ENCODE measurements at regions not wholly inside any gene's neighbourhood (a gene's known extent, or its start where the extent isn't known, plus 50 kb on each side); places are given as distances from the start of the nearest gene placed in this dataset.

DNA sequence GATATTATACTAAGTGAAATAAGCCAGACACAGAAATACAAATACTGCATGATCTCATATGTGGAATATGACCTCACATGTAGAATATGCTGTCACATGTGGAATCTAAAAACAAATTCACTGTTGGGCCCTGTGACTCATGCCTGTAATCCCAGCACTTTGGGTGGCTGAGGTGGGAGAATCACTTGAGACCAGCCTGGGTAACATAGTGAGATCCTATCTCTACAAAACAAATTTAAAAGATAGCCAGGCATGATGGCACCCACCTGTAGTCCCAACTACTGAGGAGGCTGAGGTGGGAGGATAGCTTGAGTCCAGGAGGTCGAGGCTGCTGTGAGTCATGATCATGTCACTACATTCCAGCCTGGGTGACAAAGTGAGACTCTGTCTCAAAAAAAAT, 160.3 kb downstream of the PTEN start:
- no peak for DNase-seq

DNA sequence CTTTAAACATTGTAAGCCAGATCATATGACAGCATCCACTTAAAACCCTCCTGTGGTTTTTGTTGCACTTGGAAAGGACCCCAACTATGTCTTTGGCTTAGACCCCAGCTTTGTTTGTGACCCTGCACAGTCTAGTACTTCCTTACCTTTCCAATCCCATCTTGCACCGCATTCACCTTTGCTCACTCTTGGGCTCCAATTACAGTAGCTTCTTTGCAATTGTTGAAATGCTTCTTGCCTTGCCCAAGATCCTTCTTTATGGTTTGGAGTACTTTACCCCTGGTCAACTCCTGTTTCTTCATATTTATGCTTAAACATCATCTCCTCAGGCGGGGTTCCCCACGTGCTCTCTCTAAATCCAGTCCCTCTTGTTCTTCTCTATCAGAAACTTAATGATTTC, 162.6 kb downstream of the PTEN start:
- DNase-seq, result no peak

DNA sequence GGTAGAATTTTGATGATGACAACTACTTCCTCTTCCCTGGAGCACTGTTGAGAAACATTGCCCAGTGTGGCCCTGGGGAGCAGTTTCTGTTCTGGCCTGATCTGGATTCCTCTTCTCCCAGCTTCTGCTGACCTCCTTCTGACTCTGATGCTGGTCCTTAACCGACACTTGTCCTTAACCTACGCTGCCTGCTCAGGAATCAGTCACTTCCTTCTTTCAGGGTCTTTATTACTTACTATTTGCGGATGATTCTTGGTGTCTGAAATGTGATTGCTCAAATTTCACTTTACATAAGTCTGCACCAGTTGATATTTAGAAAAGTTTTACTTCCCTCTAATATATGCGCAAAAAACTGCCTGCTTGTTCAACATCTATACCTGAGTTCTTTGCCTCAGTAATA, 164.1 kb downstream of the PTEN start:
- DNase-seq, result no peak

DNA sequence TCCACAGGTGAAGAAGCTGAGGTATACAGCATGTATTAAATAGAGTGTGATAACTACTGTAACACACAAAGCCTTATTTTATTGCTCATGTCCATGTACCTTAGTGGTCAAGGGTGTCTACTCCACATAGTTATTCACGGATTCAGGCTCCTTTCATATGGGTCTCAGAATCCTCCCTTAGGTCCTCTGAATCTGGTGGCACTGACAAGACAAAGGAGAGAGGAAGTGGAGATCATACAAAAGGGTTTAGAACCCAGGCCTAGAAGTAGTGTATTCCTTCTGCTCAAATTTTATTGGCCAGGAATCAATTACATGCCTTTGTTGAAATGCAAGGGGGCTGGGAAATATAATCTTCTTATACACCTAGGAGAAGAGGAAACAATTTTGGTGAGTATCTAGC, 164.6 kb downstream of the PTEN start:
- DNase-seq, result no peak

DNA sequence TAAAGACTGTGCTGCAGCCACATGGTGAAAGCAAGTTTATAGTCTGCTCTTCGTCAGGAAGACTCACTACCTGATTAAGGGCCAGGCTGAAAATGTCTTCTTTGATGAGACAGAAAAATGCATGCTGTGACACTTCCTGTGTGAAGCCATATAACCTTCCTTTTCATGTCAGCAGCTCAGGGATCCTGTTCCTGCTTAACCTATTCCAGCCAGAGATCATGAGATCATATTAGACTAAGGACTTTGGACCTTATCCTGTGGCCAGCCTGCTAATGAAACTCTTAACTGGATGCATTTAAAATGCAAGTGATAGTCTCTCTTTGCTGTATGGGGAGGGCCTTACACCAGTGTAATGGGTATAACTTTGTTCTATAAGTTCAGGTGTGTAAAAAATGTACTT, 165.2 kb downstream of the PTEN start:
- DNase-seq, result no peak

DNA sequence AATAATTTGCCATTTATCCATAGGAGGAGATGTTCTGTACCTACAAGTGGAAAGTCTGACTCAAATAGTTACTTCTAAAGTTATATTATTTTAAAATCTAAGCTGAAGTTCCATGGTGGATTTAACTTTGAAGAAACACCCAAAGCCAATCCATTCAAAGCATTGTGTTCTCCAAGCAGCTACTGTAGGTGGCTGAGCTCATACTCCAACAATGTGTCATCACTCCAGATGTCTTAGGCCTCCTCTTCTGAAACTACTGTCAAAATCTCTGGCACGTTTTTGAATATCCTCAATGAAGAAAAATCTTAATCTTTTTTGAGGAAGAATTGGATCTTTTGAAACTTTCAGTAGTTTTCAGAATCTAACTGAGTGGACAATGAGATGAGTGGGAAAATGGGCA, 169.1 kb downstream of the PTEN start:
- DNase-seq, result no peak

DNA sequence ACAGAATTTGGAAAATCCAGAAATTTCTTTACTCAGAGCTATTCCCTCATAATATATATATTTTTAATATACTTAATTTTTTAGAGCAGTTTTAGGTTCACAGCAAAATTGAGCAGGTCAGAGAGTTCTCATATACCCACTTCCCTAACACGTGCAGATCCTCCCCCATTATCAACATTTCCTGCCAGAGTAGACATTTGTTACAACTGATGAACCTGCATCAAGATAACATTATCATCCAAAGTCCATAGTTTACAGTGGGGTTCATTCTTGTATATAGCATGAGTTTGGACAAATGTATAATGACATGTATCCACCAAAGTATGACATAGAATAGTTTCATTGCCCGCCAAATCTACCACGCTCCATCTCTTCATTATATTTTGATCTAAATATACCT, 170.0 kb downstream of the PTEN start:
- DNase-seq, result no peak

DNA sequence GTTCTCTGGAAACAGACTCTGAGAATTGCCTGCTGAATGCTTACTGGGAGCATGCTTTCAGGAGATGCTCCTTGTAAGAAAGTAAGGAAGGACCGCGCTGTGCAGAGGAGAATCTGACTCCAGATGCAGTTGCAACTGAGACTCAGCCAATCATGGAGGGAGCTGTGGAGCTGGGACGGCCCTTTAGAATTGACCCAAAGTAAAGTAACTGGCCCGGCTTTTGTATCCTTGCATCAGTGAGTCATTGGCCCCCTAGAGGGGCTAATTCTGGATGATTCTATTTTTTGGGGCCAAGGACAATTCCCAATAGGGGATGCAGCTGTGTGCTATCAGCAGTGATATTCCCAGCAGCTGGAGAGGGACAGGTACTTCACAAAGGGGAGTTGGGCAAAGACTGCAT, 170.4 kb downstream of the PTEN start:
- no peak for DNase-seq

DNA sequence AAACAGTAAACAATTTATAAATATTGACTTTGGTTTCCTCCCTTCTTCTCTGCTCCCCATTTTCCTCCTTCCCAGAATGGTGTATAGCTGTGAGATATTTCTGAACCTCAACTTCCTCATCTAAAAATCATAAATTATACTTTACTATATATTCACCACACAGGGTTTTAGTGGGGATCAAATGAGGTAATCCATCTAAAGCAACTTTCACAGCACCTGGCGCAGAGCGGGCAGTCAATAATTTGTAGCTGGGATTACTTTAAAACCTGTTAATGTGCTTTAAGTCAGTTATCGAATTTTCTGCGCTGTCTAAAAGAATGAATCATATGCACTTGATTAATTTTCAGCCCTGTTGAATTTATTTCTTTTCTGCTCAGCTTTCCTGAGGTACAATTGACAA, 172.7 kb downstream of the PTEN start:
- no peak for DNase-seq

DNA sequence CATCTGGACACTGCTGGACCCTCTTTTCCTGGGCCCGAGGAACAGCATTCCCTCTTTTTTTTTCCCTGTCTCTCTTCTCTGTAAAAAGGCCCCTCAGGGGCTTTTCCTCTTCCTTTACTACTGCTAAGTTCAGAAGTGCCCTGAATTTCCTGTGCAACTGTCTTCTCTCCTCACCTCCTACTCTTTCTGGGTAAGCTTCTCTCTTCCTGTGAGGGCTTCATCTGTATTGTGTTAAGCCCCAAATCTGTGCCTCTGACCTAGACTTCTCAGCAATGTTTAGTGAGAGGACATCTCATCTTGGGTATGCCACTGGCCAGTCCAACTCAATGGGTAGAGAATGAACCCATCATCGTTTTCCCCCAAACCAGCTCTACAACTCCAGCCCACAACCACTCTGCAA, 174.2 kb downstream of the PTEN start:
- DNase-seq, result no peak

DNA sequence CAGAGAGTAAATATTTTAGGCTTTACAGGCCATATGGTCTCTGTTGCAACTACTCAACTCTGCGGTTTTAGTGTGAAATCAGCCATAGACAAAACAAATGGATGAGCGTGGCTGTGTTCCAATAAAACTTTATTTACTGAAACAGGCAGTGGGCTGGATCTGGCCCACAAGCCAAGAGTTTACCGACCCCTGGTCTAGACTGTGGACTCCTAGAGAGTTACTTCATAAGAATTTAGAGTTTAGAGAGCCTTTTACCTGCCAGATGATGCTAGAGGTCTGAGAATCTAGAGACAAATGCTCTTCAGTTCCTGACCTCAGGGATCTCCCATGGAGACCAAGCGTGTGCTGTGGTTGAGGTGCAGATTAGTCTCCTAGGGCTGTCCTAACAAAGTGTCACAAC, 174.8 kb downstream of the PTEN start:
- no peak for DNase-seq

DNA sequence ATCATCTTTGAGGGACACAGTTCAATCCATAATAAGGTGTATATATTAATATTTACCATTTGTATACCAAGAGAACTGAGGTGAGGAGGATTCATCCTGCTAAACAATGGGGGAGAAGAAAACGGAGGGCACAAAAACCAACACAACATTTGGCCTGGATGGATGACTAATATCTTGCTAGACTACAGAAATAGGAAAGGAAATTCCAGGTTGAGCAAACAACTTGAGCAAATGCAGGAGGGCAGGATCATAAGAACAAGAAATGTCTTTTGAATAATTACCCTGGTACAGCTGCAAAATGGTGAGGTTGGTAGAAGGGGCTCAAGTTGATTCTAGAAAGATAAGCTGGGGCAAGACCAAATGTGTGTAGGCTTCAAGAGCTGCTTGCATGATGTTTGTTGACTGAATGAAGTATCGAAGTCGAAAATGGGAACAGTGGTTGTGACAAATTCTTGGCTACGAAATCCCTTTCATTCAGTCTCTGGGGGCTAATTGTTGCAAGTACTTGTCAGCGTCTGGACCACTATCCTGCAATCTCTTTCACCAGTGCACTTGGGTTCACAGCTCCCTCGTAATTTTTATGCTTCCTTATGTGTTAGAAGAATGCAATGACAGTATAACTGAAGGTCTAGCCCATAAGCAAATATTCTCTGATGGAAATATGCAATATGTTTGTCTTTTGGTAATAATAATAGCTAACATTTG, 176.2 kb downstream of the PTEN start:
- no peak for DNase-seq

DNA sequence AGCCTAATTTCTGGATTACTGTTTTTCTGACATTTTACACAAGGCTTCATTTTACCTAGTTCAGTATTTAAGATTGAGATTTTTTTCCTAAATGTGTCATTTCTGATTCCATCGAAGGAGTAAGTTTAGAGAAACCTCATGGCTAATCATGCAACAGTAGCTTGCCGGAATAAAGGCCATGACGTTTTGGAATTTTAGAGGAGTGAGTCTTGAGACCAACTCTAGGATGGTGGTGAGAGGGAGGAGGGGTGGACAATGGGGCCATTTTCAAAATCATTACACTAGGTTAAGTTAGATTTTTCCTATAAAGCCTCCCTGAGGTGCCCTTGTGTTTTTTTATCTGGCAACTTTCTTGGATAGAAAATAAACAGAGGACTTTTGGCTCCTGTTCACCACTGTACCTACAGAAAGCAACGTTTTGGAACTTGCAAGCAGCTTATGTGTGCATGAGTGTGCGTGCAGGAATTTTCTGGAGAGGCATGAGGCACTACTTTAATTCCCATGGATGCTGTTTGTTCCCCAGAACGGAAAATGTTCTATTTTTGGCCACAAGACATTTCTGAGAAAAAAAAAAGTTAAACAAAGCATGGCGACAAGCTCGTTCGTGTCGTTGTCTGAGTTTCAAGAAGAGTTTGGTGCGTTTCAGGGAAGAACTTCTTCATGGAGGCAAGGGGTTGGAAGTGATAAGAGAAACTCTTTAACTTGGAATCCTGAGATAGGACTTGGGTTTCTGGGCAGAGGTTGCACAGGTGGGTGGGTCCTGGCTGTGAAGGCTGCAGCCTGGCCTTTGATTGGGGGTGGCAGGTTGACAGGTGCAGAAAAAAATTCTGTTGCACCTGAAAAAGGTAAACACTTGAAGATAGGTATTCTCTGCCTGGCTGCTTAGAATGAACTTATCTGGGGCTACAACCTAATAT, 178.1 kb downstream of the PTEN start:
- DNase-seq, result no peak

DNA sequence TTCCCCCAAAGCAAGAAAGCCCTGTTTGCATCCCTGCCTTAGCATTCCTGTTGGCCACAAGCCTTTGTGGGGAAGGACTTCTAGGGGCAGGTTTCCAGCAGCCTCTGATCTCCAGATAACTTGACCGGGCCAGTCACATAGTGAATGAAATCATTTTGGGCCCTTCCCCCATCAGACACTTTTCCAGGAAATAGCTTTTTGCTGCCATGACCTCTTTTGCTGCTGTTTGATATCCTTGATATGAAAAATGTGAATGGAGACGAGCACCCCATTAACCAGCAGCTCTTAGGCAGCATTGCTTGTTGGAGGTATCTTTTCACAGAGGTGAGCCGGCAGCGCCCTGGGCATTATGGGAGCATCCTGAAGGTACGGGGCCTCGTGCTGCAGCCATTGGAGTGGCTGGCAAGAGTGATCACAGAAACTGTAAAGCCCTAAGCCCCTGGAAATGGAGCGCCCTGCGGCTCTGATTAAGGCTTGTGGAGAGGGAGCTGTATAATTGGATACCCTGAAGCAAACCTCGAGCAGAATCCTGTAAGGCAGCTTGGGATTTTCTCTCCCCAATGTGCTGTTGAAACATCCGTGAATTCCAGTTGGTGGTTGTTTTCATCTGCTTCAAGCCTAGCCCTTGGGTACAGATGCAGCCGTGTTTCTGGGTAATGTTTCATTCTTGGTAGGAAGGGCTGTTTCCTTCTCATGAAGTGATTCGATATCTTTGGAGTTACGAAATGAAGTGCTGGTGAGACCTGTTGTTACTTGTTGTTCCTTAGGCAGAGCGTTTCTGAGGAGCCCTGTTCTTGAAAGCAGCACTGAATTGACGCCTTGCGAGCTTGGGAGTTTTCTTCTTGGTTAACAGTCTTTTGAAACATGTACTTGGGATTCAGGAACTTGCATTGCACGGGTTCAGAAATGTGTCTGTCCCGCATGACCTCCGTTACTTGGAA, 179.0 kb downstream of the PTEN start:
- DNase-seq, result no peak

DNA sequence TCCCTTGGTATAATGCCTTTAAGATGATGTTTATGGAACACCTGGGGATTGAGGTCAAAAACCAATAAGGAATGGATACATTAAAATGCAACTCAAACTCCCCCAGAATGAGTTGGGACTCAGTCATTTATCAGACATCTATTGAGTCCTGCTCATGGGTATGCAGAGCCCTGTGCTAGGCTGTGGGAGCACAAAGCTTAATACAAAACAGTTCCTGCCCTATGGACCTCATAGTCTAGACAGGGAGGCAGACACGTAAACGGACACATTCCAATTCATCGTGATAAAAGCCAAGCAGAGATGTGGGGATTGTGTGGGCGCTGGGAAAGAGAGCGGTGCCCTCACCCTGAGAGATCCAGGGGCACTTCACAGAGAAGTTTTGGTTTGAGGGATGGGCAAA, 181.7 kb downstream of the PTEN start:
- no peak for DNase-seq

DNA sequence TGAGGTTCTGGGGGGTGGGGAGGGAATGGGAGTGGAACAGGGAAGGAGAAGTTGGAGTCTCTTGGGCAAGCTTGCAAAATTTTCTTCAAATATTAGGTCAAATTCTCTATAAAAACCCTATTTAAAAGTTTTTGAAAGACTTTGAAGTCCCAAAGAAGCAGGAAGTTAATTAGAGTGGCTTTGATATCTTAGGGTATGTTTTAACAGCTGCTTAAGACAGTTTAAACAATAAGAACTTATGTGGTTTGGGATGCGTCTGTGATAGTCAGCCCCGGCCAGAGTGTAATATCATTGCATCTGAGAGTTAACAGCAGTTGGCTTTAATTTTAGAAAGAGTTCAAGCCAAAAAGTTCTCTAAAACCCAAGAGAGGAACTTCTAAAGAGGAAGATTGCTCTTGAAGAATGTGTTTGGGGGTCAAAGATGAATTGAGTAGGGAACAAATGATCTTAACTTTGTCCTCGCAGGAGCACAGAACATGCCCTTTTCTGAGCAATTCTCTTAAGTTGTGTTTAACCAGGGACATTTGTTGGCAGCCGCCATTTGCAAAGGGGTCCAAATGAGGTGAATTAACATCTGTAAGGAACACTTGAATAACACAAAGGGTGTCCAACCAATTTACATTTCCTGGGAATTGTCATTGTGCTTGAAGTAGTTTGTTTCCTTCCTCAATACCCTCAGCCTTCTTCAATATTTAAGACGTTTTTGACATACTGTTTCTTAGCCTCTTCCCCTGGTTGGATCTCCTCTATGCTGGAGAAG, 182.4 kb downstream of the PTEN start:
- DNase-seq, result no peak

DNA sequence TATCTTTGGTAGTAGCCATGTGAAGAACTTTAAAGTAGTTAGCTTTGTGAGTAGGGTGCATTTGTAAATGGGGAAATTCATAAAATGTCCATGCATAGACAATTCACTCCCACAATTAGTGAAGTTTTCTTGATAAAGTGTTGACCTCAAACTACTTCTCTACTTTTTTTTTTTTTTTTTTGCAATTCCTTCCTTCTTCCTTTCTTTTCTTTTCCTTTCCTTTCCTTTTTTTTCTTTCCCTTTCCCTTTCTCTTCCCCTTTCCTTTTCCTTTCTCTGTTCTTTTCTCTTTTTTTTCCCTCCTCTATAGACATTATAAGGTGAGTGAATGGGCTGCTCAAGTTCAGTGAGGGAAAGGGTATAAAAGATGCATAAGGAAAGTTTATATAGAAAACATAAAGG, 184.2 kb downstream of the PTEN start:
- DNase-seq, result no peak

DNA sequence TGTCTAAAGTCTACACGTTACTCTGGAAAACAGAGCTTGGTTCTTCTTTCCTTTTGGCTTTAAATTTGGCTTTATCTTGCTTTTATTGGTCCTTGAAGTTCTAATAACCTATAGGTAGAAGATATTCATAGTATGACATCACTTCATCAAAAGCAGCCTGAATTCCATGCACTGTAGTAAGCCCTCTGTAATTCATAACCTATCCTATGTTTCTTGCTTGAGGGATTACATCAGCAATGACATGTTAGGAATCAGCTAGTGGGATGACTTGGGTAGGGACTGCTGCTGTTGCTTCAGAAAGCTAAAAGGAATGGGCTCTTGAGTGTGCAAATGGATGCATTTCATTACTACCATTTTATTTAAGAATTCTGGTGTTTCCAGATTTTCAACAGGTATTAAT, 184.9 kb downstream of the PTEN start:
- no peak for DNase-seq

DNA sequence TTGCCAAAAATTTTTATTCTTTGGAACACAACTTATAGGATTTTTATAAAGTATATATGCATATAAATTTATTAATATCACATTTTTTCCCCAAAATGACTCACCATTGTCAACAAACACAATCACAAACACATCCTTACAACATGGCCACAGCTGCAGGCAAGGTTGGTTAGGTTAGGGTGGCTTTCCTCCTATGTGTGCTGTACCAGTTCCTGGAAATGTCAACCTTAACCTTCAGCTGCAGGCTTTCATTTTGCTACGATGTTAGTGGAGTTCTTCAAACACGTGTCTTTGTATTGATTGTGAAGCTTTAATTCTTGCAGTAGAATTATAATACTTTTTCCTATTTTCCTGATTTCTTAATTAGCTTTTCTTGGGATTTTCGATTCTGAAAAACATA, 185.8 kb downstream of the PTEN start:
- DNase-seq, result no peak

DNA sequence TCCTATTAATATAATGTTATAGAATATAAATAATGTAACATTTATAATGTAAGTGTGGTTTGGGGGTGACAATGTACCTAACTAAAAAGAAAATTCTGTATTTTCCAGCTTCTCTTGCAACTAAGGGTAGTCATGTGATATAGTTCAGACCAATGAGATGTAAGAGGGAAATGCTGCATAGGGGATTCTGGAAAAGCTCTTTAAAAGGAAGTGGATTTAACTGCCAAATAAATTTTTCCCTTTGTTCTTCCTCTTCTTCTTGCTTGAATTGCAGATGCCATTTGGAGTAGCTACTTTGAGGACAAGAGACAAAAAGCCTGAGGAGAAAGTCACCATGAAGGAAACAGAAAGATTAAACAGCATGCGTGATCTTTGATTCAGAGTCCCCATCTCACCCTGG, 194.3 kb downstream of the PTEN start:
- DNase-seq, result no peak

DNA sequence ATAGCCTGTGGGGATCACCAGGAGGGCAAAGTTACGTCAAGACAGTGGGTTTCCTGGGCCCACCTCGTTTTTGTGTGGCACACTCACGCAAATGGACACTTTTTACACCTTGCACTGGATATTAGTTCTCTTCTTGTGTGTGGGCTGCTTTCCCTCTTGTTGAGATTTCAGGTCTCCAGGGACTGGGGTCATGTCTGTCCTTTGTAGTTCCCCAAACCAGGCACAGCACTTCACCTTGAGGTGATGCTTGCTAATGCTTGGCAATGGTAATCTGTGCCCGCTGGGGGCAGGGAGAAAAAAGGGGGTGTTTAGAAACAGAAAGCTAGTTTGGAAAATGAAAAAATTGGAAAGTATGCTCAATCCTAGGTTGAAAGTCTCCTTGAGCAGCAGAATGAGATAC, 195.3 kb downstream of the PTEN start:
- DNase-seq, result no peak

DNA sequence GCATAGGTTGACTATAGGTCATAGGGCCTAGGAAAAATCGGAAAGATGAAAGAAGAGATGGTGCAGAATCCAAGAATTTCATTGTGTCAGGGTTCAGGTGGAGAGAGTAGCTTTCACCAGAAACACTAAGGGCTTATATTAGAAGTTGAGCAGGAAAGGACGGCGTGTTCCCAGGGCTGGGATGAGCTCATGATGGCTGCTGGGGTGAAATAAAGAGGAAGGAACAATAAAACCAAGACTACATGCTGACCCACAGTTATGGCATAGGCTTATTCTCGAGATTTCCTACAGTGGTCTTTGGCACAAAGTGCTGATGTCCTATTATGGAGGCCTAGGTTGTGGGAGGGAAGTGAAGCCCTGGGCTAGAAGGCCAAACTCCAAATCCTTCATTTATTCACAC, 195.8 kb downstream of the PTEN start:
- no peak for DNase-seq

DNA sequence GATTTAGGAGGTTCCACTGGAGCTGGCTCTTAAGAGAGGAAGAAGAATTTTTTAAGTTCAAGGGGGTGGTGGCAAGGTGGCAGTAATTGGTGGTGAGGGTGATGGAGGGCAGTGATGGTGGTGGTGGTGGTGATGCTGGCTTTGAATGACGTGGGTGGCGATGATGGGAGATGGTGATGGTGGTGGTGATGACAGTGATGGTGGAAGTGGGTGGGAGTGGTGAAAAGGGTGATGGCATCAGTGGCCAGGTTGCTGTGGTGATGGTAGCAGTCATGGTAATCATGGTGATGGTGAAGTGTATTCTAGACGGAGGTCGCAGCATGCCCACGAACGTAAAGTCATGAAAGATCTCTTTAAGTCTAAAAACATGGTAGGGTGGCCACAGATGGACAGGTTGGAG, 197.3 kb downstream of the PTEN start:
- DNase-seq, result no peak
